ENCODE measurements at regions not wholly inside any gene's neighbourhood (a gene's known extent, or its start where the extent isn't known, plus 50 kb on each side); places are given as distances from the start of the nearest gene placed in this dataset.

DNA sequence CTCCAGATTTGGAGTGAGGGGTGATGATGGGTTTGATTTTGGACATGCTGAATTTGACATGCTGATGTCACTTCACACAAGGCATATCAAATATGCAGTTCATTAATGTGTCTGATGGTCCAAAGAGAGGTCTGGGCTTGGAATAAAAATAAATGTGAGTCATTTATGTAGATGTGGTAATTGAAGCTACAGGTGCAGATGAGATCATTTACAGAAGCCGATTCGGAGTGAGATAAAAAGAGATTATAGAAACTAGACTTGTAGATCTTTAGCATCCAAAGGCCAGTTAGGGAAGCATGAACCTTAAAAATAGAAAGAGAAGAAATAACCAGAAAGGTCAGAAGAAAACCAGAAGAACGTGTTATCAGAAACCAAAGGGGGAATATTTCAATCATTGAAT lies 350.9 kb upstream of the ZP4 start:
- TF ChIP-seq POLR2A (IDR thresholded peaks at IDR 0.05) (no peak), CTCF (IDR thresholded peaks at IDR 0.05) (no peak), POLR2AphosphoS5 (IDR thresholded peaks at IDR 0.05; ENCODE audit: insufficient read depth in 1 of 2, low read depth in 1 of 2) (no peak)

Data from vagina (tissue), 2 donors.